GM12892 (cell line): ENCODE measurements at regions not wholly inside any gene's neighbourhood (a gene's known extent, or its start where the extent isn't known, plus 50 kb on each side); places are given as distances from the start of the nearest gene placed in this dataset.
"Not testable (repeated sequence)": the region's sequence is repeated elsewhere in the genome, so short reads cannot be mapped to it uniquely, and the experiment has no call there.

Source experiments
- DNase-seq: peaks from one replicate; pipeline ENCODE4 v3.0.0; 2011; ENCODE audit not compliant: insufficient read length
- FAIRE-seq: peaks from 2 replicates; lab custom pipeline; 2011; peaks lifted over from hg19 to GRCh38; lab: Jason Lieb, UNC
- POLR2A ChIP-seq: IDR thresholded peaks from 2 replicates; pipeline ENCODE4 v1.6.1; 2011; ENCODE audit warnings: low read depth, low read length, control low read depth
- POLR2AphosphoS5 ChIP-seq: IDR thresholded peaks from 2 replicates; pipeline ENCODE4 v1.6.1; 2011; ENCODE audit warnings: low read depth, low read length, control low read depth
- TAF1 ChIP-seq: IDR thresholded peaks from 2 replicates; pipeline ENCODE4 v1.6.1; 2011; ENCODE audit warnings: low read depth, mild to moderate bottlenecking, control low read depth, low read length, borderline replicate concordance

DNA sequence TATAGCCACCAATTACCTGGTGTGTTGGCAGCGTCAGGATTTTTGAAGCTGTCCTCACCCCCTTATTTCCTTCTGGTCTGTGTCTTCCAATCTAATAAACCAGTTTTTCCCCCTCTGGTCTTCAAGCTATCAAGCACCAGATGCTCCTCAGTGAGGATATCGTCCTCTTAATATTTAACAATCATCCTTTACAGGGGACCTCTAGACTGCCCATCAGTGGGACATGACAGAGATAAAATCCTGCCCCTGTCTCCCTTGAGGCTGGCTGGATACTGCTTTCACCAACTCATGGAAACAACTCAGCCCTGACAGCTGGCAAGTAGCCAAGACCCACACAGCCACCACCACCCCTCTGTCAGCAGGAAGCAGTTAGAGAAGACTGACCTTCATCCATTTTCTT, 421.0 kb upstream of the API5 start:
- no peak for FAIRE-seq
- no peak for TF ChIP-seq POLR2A
- TF ChIP-seq POLR2AphosphoS5, result no peak
- TF ChIP-seq TAF1, result no peak
- DNase-seq, result no peak

GRCh38 chr11:42901084-42901483, 410.7 kb upstream of the API5 start:
- no peak for DNase-seq
- no peak for FAIRE-seq
- TF ChIP-seq TAF1, result no peak
- no peak for TF ChIP-seq POLR2A

DNA sequence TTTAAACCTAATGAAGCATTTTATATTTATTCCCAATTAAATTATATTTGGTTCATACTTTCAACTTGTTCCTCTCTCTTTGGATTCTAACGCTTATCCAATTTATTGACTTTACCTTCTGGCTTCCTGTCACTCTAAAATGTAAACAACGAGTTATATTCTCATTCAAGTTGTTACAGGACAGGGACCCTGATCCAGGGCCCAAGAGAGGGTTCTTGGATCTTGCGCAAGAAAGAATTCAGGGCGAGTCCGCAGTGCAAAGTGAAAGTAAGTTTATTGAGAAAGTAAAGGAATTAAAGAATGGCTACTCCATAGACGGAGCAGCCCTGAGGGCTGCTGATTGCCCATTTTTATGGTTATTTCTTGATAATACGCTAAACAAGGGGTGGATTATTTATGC, 405.6 kb upstream of the API5 start:
- no peak for DNase-seq
- no peak for TF ChIP-seq TAF1
- no peak for TF ChIP-seq POLR2A
- TF ChIP-seq POLR2AphosphoS5, result no peak
- FAIRE-seq, result no peak

DNA sequence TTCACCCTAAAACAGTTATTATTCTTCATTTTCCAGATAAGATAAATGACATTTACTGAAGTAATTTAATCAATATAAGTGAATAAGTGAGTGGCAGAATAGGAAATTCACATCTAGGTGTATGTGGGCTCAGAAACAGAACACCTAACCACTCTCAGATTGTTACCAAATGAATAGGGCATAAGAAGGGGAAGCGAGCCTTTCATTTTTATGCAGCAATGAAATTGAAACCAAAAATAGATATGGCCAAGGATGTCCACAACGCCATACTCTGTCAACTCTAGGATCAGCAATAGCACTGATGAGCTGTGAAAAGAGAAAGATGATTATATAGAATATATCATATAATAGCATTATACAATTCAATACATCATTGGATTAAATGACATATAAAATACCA, 398.1 kb upstream of the API5 start:
- FAIRE-seq (no peak), DNase-seq (no peak)
- TF ChIP-seq TAF1 (no peak), POLR2A (no peak), POLR2AphosphoS5 (no peak)

- no peak for FAIRE-seq
- no peak for DNase-seq
- TF ChIP-seq POLR2AphosphoS5 (no peak), POLR2A (no peak), TAF1 (no peak)
Measured at GRCh38 chr11:42923651-42924050, 388.1 kb upstream of the API5 start.

- TF ChIP-seq POLR2A (no peak), TAF1 (no peak), POLR2AphosphoS5 (no peak)
- no peak for FAIRE-seq
Measured at GRCh38 chr11:42925916-42926315, 385.9 kb upstream of the API5 start.

GRCh38 chr11:42947405-42947804, 364.4 kb upstream of the API5 start:
- no peak for TF ChIP-seq POLR2AphosphoS5
- no peak for FAIRE-seq
- no peak for DNase-seq

More at GRCh38 chr11:42925916-42926315, 385.9 kb upstream of the API5 start:
- no peak for DNase-seq

DNA sequence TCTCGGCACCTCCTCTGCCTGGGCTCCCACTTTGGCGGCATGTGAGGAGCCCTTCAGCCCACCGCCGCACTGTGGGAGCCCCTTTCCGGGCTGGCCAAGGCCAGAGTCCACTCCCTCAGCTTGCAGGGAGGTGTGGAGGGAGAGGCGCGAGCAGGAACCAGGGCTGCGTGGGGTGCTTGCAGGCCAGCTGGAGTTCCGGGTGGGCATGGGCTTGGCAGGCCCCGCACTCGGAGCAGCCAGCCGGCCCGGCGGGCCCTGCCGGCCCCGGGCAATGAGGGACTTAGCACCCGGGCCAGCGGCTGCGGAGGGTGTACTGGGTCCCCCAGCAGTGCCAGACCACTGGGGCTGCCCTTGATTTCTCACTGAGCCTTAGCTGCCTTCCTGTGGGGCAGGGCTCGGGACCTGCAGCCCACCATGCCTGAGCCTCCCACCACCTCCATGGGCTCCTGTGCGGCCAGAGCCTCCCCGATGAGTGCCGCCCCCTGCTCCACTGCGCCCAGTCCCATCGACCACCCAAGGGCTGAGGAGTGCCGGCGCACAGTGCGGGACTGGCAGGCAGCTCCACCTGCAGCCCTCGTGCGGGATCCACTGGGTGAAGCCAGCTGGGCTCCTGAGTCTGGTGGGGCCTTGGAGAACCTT, 361.9 kb upstream of the API5 start:
- not testable (repeated sequence) for DNase-seq, FAIRE-seq

DNA sequence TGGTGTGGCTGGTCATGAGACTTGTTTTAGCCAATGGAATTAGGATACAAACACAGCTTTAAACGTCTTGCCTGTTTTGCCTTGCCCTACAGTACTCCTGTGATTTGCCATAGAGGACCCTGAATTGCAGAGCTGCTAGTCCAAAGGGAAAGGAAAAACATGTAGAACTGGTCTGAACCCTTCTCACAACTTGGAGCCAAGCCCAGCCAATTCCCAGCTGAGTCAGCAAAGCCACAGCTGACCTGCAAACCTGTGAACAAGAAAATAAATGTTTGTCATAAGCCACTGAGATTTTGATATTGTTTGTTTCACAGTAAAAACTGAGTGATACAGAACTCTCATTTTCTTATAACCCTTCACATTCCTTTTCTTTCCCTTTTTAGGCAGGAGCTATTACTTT, 360.5 kb upstream of the API5 start:
- DNase-seq (no peak), FAIRE-seq (no peak)
- TF ChIP-seq POLR2AphosphoS5 (no peak), TAF1 (no peak), POLR2A (no peak)

DNA sequence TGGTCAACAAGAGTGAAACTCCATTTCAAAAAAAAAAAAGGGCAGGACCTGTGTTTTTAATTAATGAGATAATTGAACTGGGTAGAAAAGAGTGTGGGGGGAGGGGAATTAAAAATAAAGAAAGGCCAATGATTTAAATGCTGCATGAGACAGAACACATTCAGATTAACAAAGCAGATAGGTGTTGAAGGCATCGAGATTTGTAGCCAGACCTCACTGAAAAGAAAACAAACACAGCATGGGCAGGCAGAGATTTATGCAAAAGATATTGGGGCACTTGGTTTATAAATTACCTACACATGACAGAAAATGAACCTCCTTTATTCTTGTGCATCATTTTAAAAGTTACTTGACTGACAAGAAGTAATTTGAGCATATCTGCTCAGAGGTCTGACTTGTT, 354.0 kb upstream of the API5 start:
- FAIRE-seq (no peak), DNase-seq (no peak)
- TF ChIP-seq POLR2AphosphoS5 (no peak), POLR2A (no peak), TAF1 (no peak)

GRCh38 chr11:42958635-42959034, 353.2 kb upstream of the API5 start:
- DNase-seq (no peak), FAIRE-seq (no peak)
- TF ChIP-seq TAF1, result no peak
- no peak for TF ChIP-seq POLR2A
- no peak for TF ChIP-seq POLR2AphosphoS5

GRCh38 chr11:42960521-42961088, 351.2 kb upstream of the API5 start:
- TF ChIP-seq POLR2AphosphoS5, result no peak
- no peak for TF ChIP-seq POLR2A
- no peak for TF ChIP-seq TAF1

GRCh38 chr11:42967653-42968052, 344.1 kb upstream of the API5 start:
- FAIRE-seq, result no peak
- TF ChIP-seq TAF1 (no peak), POLR2A (no peak), POLR2AphosphoS5 (no peak)
- DNase-seq, result no peak

More at GRCh38 chr11:42960521-42961088, 351.2 kb upstream of the API5 start:
- FAIRE-seq, result no peak
- no peak for DNase-seq
